Endodermal cell (in vitro differentiated cells): ENCODE measurements at regions not wholly inside any gene's neighbourhood (a gene's known extent, or its start where the extent isn't known, plus 50 kb on each side); places are given as distances from the start of the nearest gene placed in this dataset.
A peak's percentile ranks its signal among the peaks of the same experiment; 100 is the strongest.

Source experiments
- DNase-seq: peaks from one replicate; pipeline ENCODE4 v3.0.0-alpha.2; 2017
- H3K27ac ChIP-seq: 2 replicates; pipeline ENCODE4 v1.5.1; 2013; ENCODE audit warnings: mild to moderate bottlenecking, low read depth, low read length, moderate library complexity
- H3K27me3 ChIP-seq: 2 replicates; pipeline ENCODE4 v1.6.1; 2013; ENCODE audit warnings: mild to moderate bottlenecking, low read length, moderate library complexity; ENCODE audit not compliant: insufficient read depth, control insufficient read depth, poor library complexity, severe bottlenecking
- H3K36me3 ChIP-seq: 2 replicates; pipeline ENCODE4 v1.7.0; 2013; ENCODE audit warnings: mild to moderate bottlenecking, low read length, moderate library complexity; ENCODE audit not compliant: control insufficient read depth, insufficient read depth
- H3K4me1 ChIP-seq: one replicate; pipeline ENCODE4 v1.7.0; 2013; ENCODE audit warnings: low read length; ENCODE audit not compliant: control insufficient read depth, insufficient read depth
- H3K4me3 ChIP-seq: 2 replicates; pipeline ENCODE4 v1.5.1; 2013; ENCODE audit warnings: mild to moderate bottlenecking, low read length, moderate library complexity
- H3K9ac ChIP-seq: 2 replicates; pipeline ENCODE4 v1.6.1; 2013; ENCODE audit warnings: mild to moderate bottlenecking, low read length, moderate library complexity; ENCODE audit not compliant: poor library complexity, severe bottlenecking; ENCODE audit errors: extremely low read depth
- H3K9me3 ChIP-seq: 2 replicates; pipeline ENCODE4 v1.6.1; 2013; ENCODE audit warnings: mild to moderate bottlenecking, low read length, moderate library complexity; ENCODE audit not compliant: control insufficient read depth
- H3K27ac Mint-ChIP-seq: 2 replicates; pipeline ENCODE4 v1.8.0; 2020; ENCODE audit warnings: mixed read lengths
- H3K27me3 Mint-ChIP-seq: 2 replicates; pipeline ENCODE4 v1.8.0; 2021; ENCODE audit warnings: mild to moderate bottlenecking, mixed read lengths; ENCODE audit not compliant: insufficient read depth
- H3K36me3 Mint-ChIP-seq: 2 replicates; pipeline ENCODE4 v1.8.0; 2020; ENCODE audit warnings: low read depth, mixed read lengths
- H3K4me1 Mint-ChIP-seq: 2 replicates; pipeline ENCODE4 v1.8.0; 2020; ENCODE audit warnings: mixed read lengths
- H3K4me3 Mint-ChIP-seq: 2 replicates; pipeline ENCODE4 v1.8.0; 2020; ENCODE audit warnings: mild to moderate bottlenecking, moderate library complexity, mixed read lengths
- H3K9me3 Mint-ChIP-seq: 2 replicates; pipeline ENCODE4 v1.8.0; 2020; ENCODE audit warnings: mild to moderate bottlenecking, mixed read lengths
- CTCF ChIP-seq: fragments of 200-600 bp; sonication (generic); conservative IDR thresholded peaks from 2 replicates; pipeline ENCODE4 v1.5.0; 2021; ENCODE audit warnings: antibody characterized with exemption, mild to moderate bottlenecking
- WGBS, 2 experiments: methylation state at CpG; one replicate each; pipeline versions ENCODE4 v1.1.5 to v1.1.7; 2013; ENCODE audit warnings: missing lambda C conversion rate in 2 of 2, mixed read lengths in 1 of 2; ENCODE audit not compliant: insufficient coverage in 1 of 2, insufficient read length in 1 of 2; 5-methylcytosine and 5-hydroxymethylcytosine counted together

GRCh38 chrX:790041-790506, 159.5 kb downstream of the SHOX start:
- H3K9me3 Mint-ChIP-seq, result no peaks in the 10 kb centered on the region
- H3K27me3 Mint-ChIP-seq, result peaks cover 36% of the 10 kb centered on the region
- Histone ChIP-seq H3K9me3 (no peaks in the 10 kb centered on the region), H3K27me3 (peaks cover 21% of the 10 kb centered on the region), H3K36me3 (no peaks in the 10 kb centered on the region), H3K9ac (no peak overlapping the region), H3K4me1 (peaks cover 3% of the 10 kb centered on the region), H3K27ac (peak overlapping the region; percentile 75), H3K4me3 (no peak overlapping the region)
- H3K4me3 Mint-ChIP-seq, result no peak overlapping the region
- H3K36me3 Mint-ChIP-seq, result no peaks in the 10 kb centered on the region
- TF ChIP-seq CTCF, result no peak
- DNase-seq, result peak; percentile 67
- 28 to 35% methylated on average over 5 to 17 of the region's 18 CpGs for WGBS, 2 experiments
- H3K27ac Mint-ChIP-seq, result no peak overlapping the region
- peaks cover 20% of the 10 kb centered on the region for H3K4me1 Mint-ChIP-seq

- Histone ChIP-seq H3K36me3 (no peaks in the 10 kb centered on the region), H3K4me1 (peaks cover 3% of the 10 kb centered on the region), H3K4me3 (no peak overlapping the region), H3K27ac (no peak overlapping the region), H3K9ac (no peak overlapping the region), H3K27me3 (peaks cover 21% of the 10 kb centered on the region), H3K9me3 (no peaks in the 10 kb centered on the region)
- H3K4me1 Mint-ChIP-seq, result peaks cover 20% of the 10 kb centered on the region
- no peak for DNase-seq
- peaks cover 32% of the 10 kb centered on the region for H3K27me3 Mint-ChIP-seq
- H3K27ac Mint-ChIP-seq, result no peak overlapping the region
- TF ChIP-seq CTCF, result no peak
- no peaks in the 10 kb centered on the region for H3K36me3 Mint-ChIP-seq
- 55 to 71% methylated on average over 5 to 8 of the region's 9 CpGs for WGBS, 2 experiments
- H3K4me3 Mint-ChIP-seq, result no peak overlapping the region
- H3K9me3 Mint-ChIP-seq, result no peaks in the 10 kb centered on the region
These were observed 158.5 kb downstream of the SHOX start for GRCh38 chrX:789096-789495.

- no peak overlapping the region for H3K4me3 Mint-ChIP-seq
- no peak for TF ChIP-seq CTCF
These were observed 155.9 kb downstream of the SHOX start for GRCh38 chrX:786441-786881.

More at GRCh38 chrX:786441-786881, 155.9 kb downstream of the SHOX start:
- 86 to 94% methylated on average over 3 to 6 of the region's 6 CpGs for WGBS, 2 experiments
- Mint-ChIP-seq H3K9me3 (no peaks in the 10 kb centered on the region), H3K4me1 (peaks cover 17% of the 10 kb centered on the region), H3K27ac (no peak overlapping the region), H3K27me3 (peaks cover 20% of the 10 kb centered on the region), H3K36me3 (no peaks in the 10 kb centered on the region)
- Histone ChIP-seq H3K27ac (no peak overlapping the region), H3K4me1 (peaks cover 2% of the 10 kb centered on the region), H3K9ac (no peak overlapping the region), H3K4me3 (no peak overlapping the region), H3K9me3 (no peaks in the 10 kb centered on the region), H3K36me3 (no peaks in the 10 kb centered on the region), H3K27me3 (peaks cover 24% of the 10 kb centered on the region)
- DNase-seq, result no peak
